GM21619 (cell line): ENCODE measurements at regions not wholly inside any gene's neighbourhood (a gene's known extent, or its start where the extent isn't known, plus 50 kb on each side); places are given as distances from the start of the nearest gene placed in this dataset.
"Not testable (repeated sequence)": the region's sequence is repeated elsewhere in the genome, so short reads cannot be mapped to it uniquely, and the experiment has no call there.

Experiments
- ATAC-seq: cut with Tn5 transposase; IDR thresholded peaks from one replicate; pipeline ENCODE4 v1.9.1; 2021; ENCODE audit not compliant: unreplicated experiment

- no peak for ATAC-seq
These were observed 385.6 kb upstream of the ADGRL3 start for GRCh38 chr4:60814549-60814948.

GRCh38 chr4:60817609-60818008 lies 382.5 kb upstream of the ADGRL3 start:
- no peak for ATAC-seq

GRCh38 chr4:60822986-60823385 lies 377.1 kb upstream of the ADGRL3 start:
- ATAC-seq = no peak

- no peak for ATAC-seq
These were observed 360.1 kb upstream of the ADGRL3 start for GRCh38 chr4:60840020-60840419.

- ATAC-seq = no peak
These were observed 353.4 kb upstream of the ADGRL3 start for GRCh38 chr4:60846678-60847077.

- no peak for ATAC-seq
These were observed 352.5 kb upstream of the ADGRL3 start for GRCh38 chr4:60847614-60848013.

- ATAC-seq = no peak
These were observed 342.9 kb upstream of the ADGRL3 start for GRCh38 chr4:60857130-60857753.

- no peak for ATAC-seq
These were observed 336.7 kb upstream of the ADGRL3 start for GRCh38 chr4:60863442-60863841.

GRCh38 chr4:60865273-60865672 lies 334.9 kb upstream of the ADGRL3 start:
- no peak for ATAC-seq

GRCh38 chr4:60868232-60868960 lies 331.7 kb upstream of the ADGRL3 start:
- ATAC-seq = no peak

- no peak for ATAC-seq
These were observed 320.9 kb upstream of the ADGRL3 start for GRCh38 chr4:60879135-60879701.

GRCh38 chr4:60884587-60884986 lies 315.5 kb upstream of the ADGRL3 start:
- ATAC-seq = no peak

GRCh38 chr4:60885011-60885410 lies 315.1 kb upstream of the ADGRL3 start:
- ATAC-seq = no peak

GRCh38 chr4:60890743-60891142 lies 309.4 kb upstream of the ADGRL3 start:
- ATAC-seq = no peak

- ATAC-seq = no peak
These were observed 308.2 kb upstream of the ADGRL3 start for GRCh38 chr4:60891947-60892346.

GRCh38 chr4:60897415-60897814 lies 302.7 kb upstream of the ADGRL3 start:
- no peak for ATAC-seq

- no peak for ATAC-seq
These were observed 295.0 kb upstream of the ADGRL3 start for GRCh38 chr4:60905162-60905561.

- no peak for ATAC-seq
These were observed 289.0 kb upstream of the ADGRL3 start for GRCh38 chr4:60911127-60911526.

- no peak for ATAC-seq
These were observed 287.1 kb upstream of the ADGRL3 start for GRCh38 chr4:60913002-60913401.

GRCh38 chr4:60913671-60914070 lies 286.5 kb upstream of the ADGRL3 start:
- no peak for ATAC-seq

- not testable (repeated sequence) for ATAC-seq
These were observed 278.4 kb upstream of the ADGRL3 start for GRCh38 chr4:60921735-60922134.

GRCh38 chr4:60923075-60923474 lies 277.1 kb upstream of the ADGRL3 start:
- no peak for ATAC-seq
